ENCODE measurements at regions not wholly inside any gene's neighbourhood (a gene's known extent, or its start where the extent isn't known, plus 50 kb on each side); places are given as distances from the start of the nearest gene placed in this dataset.
"Not testable (repeated sequence)": the region's sequence is repeated elsewhere in the genome, so short reads cannot be mapped to it uniquely, and the experiment has no call there.

- Mint-ChIP-seq H3K27ac (ENCODE audit: unreplicated experiment) (no peak overlapping the region), H3K27me3 (ENCODE audit: low read depth) (no peaks in the 10 kb centered on the region), H3K9me3 (peaks cover 4% of the 10 kb centered on the region), H3K4me3 (no peak overlapping the region), H3K4me1 (no peaks in the 10 kb centered on the region), H3K36me3 (ENCODE audit: low read depth) (no peaks in the 10 kb centered on the region)
- DNase-seq (ENCODE audit: low read depth, low spot score), result no peak
- TF ChIP-seq CTCF (conservative IDR thresholded peaks at IDR 0.05), result no peak
These were observed 997.1 kb downstream of the RAB28 start for GRCh38 chr4:12487000-12487399.

GRCh38 chr4:12472087-12472486 is 1012.1 kb downstream of the RAB28 start:
- no peak for DNase-seq (ENCODE audit: low read depth, low spot score)
- TF ChIP-seq CTCF (conservative IDR thresholded peaks at IDR 0.05), result no peak
- H3K4me3 Mint-ChIP-seq, result no peak overlapping the region
- no peaks in the 10 kb centered on the region for H3K4me1 Mint-ChIP-seq
- H3K27me3 Mint-ChIP-seq (ENCODE audit: low read depth), result no peaks in the 10 kb centered on the region
- H3K9me3 Mint-ChIP-seq, result no peaks in the 10 kb centered on the region
- H3K36me3 Mint-ChIP-seq (ENCODE audit: low read depth), result no peaks in the 10 kb centered on the region
- H3K27ac Mint-ChIP-seq (ENCODE audit: unreplicated experiment), result no peak overlapping the region

GRCh38 chr4:12471193-12471592 is 1012.9 kb downstream of the RAB28 start:
- H3K4me3 Mint-ChIP-seq, result no peak overlapping the region
- no peak for DNase-seq (ENCODE audit: low read depth, low spot score)
- H3K9me3 Mint-ChIP-seq, result no peaks in the 10 kb centered on the region
- H3K27ac Mint-ChIP-seq (ENCODE audit: unreplicated experiment), result no peak overlapping the region
- no peaks in the 10 kb centered on the region for H3K4me1 Mint-ChIP-seq
- H3K27me3 Mint-ChIP-seq (ENCODE audit: low read depth), result no peaks in the 10 kb centered on the region
- H3K36me3 Mint-ChIP-seq (ENCODE audit: low read depth), result no peaks in the 10 kb centered on the region
- no peak for TF ChIP-seq CTCF (conservative IDR thresholded peaks at IDR 0.05)

- H3K27ac Mint-ChIP-seq (ENCODE audit: unreplicated experiment); H3K27me3 Mint-ChIP-seq (ENCODE audit: low read depth); H3K36me3 Mint-ChIP-seq (ENCODE audit: low read depth); DNase-seq (ENCODE audit: low read depth, low spot score); H3K4me1 Mint-ChIP-seq; H3K4me3 Mint-ChIP-seq: not testable (repeated sequence)
- H3K9me3 Mint-ChIP-seq, result peaks cover 11% of the 10 kb centered on the region
These were observed 1022.6 kb downstream of the RAB28 start for GRCh38 chr4:12461576-12461975.

GRCh38 chr4:12459126-12459525 is 1025.0 kb downstream of the RAB28 start:
- H3K36me3 Mint-ChIP-seq (ENCODE audit: low read depth), result no peaks in the 10 kb centered on the region
- peaks cover 7% of the 10 kb centered on the region for H3K9me3 Mint-ChIP-seq
- no peak for TF ChIP-seq CTCF (conservative IDR thresholded peaks at IDR 0.05)
- no peaks in the 10 kb centered on the region for H3K4me1 Mint-ChIP-seq
- H3K27me3 Mint-ChIP-seq (ENCODE audit: low read depth), result no peaks in the 10 kb centered on the region
- H3K27ac Mint-ChIP-seq (ENCODE audit: unreplicated experiment), result no peak overlapping the region
- no peak for DNase-seq (ENCODE audit: low read depth, low spot score)
- H3K4me3 Mint-ChIP-seq, result no peak overlapping the region

GRCh38 chr4:12458621-12459020 is 1025.5 kb downstream of the RAB28 start:
- Mint-ChIP-seq H3K27ac (ENCODE audit: unreplicated experiment) (no peak overlapping the region), H3K4me3 (no peak overlapping the region), H3K36me3 (ENCODE audit: low read depth) (no peaks in the 10 kb centered on the region), H3K27me3 (ENCODE audit: low read depth) (no peaks in the 10 kb centered on the region), H3K9me3 (peaks cover 7% of the 10 kb centered on the region), H3K4me1 (no peaks in the 10 kb centered on the region)
- no peak for DNase-seq (ENCODE audit: low read depth, low spot score)
- TF ChIP-seq CTCF (conservative IDR thresholded peaks at IDR 0.05), result no peak

Data from neural crest cell (in vitro differentiated cells).